GM19468 (cell line): ENCODE measurements at regions not wholly inside any gene's neighbourhood (a gene's known extent, or its start where the extent isn't known, plus 50 kb on each side); places are given as distances from the start of the nearest gene placed in this dataset.

Source experiments
- ATAC-seq: cut with Tn5 transposase; IDR thresholded peaks from one replicate; pipeline ENCODE4 v1.9.1; 2021; ENCODE audit warnings: mild to moderate bottlenecking, moderate library complexity, moderate number of reproducible peaks; ENCODE audit not compliant: unreplicated experiment; ENCODE audit errors: extremely low read depth

DNA sequence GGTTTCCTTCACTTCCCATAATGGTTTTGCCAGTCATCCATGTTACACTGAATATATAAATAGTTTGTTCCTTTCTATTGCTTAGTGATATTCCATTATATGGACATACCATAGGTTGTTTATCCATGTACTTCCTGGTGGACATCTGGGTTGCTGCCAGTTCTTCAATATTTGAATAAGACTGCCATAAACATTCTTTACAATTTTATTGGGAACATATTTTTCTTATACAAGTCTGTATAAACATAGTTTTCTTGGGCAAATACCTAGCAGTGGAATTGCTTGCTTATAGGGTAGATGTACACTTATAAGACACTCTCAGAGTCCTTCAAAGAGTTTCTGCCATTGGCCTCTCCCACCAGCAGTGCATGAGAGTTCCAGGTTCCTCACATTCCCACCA, 231.4 kb downstream of the OPA1 start:
- no peak for ATAC-seq

DNA sequence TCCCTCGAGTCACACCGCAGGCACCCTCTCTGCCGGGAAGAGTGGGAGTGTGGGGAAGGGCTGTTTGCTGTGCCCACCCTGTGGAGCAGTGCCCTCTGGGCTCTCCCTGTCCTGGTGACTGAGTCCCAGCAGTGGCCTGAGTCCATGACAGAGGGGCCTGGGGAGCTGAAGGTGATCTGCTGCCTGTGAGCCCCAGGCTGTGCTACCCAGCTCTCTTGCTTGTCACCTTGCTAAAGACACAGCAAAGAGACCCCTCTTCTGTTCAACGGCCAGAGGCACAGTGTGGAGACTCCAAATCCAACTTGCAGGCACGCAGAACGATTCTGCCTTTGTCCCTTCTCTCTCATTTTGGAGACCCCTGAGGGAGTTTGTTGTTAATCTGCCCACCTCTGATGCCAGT, 232.6 kb downstream of the OPA1 start:
- ATAC-seq, result no peak

DNA sequence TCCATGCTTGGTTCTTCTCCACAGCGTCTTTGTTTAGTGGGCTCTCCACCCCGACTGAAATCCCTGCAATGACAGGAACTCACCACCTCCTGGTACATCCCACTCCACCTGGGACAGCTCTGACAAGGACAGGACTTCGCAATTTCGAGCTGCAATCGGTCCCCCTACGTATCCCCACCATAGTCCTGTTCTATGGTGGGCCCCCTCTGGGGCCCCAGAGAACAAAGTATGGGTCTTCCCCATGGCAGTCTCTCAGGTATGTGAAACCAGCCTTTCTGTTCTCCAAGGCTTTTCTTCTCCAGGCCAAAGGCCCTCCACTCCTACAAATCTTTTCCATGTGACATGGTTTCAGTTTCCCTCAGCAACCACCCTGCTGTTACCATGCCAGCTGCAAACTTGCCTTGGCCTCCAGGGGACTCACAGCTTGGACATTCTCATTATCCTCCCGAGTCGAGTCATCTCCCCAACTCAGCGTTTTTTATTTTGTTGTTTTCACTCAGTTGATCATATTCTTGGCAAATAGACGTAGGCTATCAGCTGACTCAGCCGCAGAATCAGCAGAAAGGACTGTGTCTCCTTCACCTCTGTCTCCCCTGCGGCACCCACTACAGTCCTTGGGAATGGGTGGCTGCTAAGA, 233.3 kb downstream of the OPA1 start:
- no peak for ATAC-seq

DNA sequence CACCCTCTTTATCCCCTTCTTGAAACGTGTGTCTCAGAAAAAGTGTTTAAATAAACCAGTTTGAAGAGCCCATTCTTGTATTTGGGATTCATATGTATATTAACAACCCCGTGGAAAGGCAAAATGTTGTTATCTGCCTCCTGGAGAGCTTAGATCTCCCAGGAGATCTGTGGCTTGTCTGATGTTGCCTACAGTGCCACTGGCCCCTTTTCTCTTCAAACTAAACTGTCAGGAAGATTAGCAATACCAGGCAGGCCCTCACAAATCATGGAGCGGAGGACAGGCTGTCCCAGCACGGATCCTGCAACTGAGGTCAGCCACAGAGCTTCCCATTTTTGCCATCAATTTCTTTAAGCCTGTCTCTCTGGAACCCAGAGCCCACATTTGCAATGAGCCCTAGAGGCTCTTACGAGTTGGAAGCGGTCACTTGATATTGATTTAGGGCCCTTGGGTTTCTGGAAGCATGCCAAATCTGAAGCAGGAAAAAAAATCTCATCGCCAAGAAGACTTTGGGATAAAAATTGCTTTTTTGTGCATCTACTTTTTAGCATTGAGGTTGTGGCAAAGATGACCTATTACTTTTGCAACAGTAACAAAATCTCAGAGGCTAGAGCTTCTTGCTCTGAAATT, 234.1 kb downstream of the OPA1 start:
- no peak for ATAC-seq

DNA sequence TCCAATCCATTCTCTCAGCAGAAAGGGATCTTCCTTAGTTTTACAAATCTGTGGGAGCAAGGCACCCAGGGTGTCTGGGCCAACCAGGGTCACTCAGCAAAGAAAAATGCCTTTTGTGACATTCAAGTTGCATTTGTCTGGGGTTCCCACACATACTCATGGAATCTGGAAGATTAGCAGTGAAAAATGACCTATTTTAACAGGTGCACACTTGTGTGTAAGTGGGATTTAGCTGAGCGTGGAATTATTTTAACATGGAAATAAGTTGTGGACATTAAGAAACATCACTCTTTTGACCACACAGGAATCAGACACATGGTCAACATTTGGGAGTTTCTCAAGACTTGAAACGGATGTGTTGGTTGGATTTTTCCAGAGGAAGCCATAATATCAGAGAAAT, 234.9 kb downstream of the OPA1 start:
- ATAC-seq, result no peak

DNA sequence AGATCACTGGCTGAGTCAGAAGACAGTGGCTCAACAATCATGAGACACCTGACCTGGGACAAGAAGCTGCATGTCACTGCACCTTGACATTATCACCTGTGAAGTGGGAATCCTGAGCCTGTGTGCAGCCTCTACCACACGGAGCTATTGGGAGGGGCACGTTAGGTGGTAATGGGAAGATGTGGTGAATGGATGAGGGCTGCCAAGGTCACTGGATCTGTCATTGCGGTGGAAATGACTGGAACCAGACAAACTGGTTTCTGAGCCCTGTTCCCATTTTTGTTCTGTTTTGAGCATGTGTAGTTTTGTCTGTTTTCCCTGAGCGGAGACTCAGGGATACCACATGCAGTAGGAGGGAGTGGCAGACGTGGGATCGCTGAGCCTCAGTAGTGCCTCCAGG, 235.5 kb downstream of the OPA1 start:
- ATAC-seq, result no peak

DNA sequence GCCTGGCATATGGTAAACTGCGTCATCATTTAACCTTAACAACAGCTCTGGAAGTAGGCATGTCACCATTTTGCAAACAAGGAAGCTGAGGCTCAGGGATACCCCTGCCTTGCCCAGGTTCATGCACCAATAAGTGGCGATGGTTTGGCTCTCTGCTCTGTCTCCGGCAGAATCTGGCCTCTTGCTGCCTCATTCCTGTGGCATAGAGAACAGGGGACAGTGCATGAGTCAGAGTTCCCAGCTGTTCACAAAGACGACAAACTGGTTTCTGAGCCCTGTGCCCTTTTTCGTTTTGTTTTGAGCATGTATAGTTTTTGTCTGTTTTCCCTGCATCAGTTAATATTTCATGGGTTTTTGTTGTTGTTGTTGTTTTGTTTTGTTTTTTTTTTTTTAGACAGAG, 236.8 kb downstream of the OPA1 start:
- ATAC-seq, result no peak

DNA sequence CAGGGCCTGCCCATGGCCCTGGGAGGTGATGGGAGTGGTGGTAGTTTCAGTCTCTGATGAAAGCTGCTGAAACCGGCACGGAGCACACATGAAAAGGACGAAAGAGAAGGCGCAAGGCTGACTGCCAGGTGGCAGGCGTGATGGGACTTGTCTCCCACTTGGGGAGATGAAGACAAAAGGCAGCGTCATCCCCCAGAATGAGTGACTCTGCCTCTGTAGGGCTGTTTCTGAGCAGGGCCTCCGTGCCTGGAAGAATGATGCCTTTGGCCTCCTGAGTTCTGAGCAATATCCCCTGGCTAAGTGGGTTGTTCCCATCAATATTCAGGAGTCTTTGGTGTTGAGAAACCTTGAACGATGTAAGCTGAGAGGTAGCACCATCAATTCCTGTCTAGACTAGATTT, 237.8 kb downstream of the OPA1 start:
- ATAC-seq, result no peak

DNA sequence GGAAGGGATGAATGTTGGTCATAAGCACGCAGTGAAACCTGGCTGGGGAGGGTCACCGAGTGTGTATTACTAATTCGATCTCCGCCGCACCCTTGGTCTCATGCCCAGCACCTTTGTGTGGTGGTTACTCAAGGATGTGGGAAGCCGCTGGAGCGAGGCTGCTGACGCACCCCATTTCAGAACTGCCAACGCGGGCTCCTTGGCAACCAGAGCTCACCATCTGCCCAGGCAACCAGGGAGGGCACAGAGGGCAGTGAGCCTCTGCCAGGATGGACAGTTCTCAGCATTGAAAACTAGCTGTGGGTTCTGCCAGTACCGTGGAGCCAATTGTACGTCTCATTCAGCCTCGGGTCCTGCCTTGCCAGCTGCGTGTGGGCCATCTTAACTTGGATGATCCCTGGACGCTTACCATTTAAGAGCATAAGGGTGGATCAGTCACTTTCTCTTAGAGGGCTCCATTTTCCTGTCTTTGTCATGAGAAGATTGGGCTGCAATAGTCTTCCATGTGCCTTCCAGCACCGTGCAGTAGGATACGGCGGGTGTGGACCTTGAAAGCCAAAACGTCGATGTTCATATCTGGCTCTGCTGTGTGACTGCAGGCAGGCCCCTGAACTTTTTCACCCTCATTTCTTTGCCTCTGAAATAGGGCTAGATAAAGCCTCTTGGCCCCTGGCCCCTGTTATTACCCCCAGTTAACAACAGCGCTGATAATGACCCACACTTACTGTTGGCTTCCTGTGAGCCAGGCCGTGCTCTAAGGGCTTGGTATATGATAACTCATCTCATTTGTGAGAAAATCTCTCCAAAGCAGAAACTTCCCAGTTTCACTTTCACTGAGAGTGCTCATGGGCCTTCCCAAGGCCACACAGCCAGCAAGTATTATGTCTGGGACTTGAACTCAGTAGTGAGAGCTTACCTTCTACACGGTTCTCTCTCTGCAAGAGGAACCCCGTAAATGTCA, 238.8 kb downstream of the OPA1 start:
- peak; percentile 69 for ATAC-seq

DNA sequence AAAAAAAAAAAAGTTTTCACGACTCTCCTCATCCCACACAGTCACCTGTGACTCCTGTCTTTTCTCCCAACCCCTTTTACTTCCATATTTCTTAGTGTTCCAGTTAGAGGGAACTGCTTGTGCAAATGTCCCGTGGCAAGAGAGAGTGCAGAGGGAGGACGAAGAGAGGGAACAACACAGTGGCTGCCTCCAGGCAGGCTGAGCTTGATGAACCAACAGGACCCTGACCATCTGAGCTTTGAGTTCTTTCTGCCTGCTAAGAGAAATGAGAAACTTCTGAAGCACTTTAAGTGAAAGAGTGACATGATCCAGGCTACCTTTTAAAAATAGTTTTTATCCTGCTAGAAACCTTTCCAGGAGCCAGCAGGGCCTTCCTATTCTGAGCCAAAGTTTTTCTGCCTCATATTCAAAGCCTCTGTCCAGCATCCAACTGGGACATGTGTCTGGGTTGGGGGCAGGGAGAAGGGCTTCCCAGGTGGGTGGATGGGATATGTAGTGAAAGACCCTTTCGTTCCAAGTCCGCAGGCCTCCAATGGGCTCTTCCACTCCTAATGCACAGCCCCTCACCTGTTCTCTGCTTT, 239.9 kb downstream of the OPA1 start:
- no peak for ATAC-seq

DNA sequence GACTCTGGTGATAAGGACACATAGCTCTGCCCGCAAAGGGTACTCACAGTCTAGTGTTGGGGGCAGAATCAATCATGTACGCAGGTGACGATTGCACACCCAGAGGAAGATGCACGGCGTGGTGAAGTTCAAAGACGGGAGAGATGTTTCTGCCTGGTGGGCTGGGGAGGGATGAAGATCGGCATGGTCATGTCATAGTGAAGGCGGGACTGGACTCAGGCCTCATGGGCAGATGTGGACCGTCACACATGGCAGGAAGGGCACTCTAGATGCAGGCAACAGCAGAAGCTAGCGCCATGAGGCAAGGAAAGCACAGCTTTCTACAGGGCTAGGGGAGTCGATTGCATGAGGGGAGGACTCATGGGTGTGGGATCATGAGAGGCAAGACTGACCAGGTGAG, 240.6 kb downstream of the OPA1 start:
- no peak for ATAC-seq

DNA sequence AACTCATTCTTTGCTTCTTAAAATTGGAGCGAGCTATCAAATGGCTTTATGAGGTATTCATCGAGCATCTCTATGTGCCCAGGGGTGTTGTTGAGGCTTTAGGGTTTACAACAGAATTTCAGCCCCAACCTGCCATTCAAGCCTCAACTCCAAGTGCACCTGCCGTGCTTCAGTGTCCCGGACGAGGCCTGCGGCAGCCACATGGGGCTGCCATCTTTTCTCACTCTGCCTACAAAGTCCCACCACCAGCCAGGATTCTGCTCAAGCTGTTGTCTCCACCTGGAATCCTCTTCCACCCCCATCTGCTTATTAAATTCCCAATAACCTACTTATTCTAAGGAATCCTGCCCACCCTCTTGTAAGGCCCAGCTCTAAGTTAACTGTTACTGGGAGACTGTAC, 242.4 kb downstream of the OPA1 start:
- no peak for ATAC-seq

DNA sequence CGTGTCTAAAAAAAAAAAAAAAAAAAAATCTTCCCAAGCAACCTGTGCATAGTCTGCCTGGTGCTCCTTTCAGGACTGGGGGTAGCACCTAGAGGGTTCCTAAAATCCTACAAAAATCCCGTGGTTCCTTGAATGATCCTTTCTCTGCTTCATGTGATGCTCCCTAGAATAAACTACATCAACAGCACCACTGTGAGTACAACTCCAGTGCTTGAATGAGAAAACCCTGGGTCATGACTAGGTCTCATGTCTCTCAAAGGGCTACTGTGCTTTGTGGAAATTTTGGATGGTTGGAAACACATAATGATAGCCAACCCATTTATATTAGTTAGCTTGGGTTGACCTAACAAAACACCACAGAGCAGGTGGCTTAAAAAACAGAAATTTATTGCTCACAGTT, 243.5 kb downstream of the OPA1 start:
- no peak for ATAC-seq

DNA sequence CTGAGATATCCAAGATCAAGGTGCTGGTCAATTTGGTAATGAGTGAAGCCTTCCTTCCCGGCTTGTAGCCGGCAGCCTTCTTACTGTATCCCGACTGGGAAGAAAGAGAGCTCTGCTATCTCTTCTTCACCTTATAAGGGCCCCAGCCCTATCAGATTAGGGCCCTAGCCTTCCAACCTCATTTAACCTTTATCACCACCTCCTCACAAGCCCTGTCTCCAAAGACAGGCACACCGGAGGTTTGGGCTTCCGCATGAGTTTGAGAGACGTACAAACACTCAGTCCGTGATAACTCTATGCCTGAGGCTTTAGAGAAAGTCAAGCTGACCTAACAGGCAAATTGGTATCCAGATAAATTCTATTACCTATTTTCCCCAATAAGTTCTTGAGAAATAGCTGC, 243.9 kb downstream of the OPA1 start:
- no peak for ATAC-seq

DNA sequence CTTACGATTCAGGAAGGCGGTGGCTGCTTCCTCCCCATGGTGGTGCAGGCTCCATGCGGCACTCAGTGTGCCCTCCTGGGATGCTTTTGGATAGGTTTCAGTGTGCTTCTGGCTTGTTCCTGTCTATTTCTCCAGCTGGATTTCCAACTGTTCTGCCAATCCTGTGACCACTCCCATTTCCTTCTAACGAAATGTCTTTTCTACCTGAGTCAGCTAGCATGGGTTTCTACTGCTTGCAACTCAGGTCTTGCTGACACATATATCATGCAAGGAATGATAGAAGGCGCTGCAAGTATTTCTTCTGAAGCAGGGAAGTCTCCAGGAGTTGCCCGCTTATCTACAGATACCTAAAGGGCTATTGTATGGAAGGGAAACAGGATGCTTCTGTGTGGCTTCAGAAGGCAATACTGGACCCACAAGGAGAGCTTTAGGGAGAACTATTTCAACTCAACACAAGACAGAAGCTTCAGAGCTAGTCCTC, 244.4 kb downstream of the OPA1 start:
- no peak for ATAC-seq

DNA sequence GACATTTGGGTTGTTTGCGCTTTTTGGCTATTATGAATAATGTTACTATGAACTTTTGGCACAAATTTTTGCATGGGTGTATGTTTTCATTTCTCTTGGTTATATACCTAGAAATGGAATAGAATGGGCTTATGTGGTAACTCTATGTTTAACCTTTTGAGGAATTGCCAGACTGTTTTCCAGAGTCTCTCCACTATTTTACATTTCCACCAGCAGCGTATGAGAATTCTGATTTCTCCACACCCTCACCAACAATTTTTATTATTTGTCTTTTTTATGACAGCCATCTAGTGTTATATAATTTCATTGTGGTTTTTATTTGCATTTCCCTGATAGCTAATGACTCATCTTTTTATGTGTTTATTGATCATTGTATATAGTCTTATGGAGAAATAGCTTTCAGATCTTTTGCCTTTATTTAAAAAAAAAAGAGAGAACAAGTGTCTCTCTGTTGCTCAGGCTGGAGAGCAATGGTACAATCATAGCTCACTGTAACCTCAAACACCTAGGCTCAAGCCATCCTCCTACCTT, 247.2 kb downstream of the OPA1 start:
- ATAC-seq, result no peak

DNA sequence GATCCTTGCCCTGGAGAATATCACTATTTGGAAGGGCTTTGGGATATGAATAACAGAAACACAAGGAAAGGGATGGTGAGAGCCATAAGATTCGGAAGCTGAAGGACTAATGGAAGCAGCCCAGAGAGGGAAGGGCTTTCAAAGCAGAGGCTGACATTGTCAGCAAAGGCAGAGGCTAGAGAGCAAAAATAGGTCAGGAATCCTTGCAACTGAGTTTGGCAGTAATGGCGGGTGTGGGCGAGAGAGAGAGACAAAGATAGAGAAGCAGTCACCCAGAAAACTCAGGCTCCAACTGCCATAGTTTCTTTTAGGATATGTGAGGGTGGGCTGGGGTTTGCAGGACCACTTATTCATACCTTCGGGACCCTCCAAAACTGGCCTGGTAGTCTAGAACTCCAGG, 248.6 kb downstream of the OPA1 start:
- ATAC-seq, result no peak

DNA sequence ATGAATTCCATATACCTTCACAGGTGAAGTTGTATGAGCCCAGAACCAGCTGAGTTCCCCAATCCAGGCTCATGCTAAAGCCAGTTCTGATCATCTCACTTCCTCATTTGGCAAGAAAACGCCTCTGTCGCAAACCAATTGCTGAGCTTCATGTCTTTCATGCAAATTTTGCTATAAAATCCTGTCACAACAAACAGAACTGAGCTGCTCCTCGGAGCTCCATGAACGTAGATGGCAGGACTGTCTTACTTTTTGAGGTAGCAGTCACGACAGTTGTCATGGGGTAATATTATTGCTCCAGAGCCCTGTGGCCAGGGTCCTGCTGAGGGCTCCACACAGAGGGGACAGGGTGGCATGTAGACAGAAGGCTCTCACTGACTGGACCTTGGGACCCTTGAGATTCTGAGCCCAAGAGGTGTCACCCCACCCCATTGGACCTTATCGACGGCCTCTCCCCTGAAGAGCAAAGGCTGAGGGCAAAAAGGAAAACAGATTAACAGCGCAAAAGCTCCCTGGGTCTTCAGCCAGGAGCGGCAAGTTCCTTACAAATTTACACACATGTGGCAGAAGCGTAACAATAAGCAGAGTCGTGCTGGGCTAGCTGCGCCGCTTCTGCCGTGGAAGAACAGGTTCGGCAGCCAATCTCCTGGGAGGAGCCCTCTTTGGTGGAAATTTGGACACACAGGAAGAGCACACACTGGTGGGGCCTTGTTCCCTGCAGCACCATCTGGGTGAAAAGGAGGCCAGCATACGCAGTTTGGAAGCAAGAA, 249.2 kb downstream of the OPA1 start:
- peak; percentile 62 for ATAC-seq

DNA sequence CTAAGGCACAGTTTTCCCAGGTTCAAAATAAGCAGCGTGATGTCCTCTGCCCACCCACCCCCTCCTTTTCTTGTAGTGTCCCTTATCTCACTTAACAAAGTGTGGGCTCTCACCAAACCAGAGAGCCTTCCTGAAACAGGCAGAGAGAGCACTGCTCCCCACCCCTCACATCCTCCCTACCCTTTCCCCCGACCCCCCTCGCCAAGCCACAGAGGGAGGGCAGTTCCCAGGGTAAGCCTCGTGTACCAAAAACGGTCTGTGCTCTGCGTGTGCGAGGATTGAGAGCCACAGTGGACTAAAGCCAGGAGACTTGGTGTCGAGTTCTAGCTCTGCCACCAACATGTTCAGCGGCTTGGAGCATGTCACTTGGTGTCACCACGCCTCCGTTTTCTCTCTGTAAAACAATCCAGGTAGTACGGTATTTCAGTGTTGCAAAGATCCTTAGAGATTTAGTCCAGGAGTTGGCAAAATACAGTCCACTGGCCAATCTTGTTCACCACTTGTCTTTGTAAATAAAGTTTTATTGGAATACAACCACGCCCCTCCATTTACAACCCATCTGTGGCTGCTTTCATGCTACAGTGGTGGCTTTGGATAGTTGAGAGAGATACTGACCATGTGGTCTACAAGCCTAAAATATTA, 249.9 kb downstream of the OPA1 start:
- ATAC-seq, result no peak
